ENCODE measurements at regions not wholly inside any gene's neighbourhood (a gene's known extent, or its start where the extent isn't known, plus 50 kb on each side); places are given as distances from the start of the nearest gene placed in this dataset.

GRCh38 chr1:4573526-4573925 lies 80.9 kb upstream of the AJAP1 start:
- DNase-seq (ENCODE audit: insufficient read length, low spot score) = no peak
- no peak for FAIRE-seq
- no peak for TF ChIP-seq POLR2A (IDR thresholded peaks at IDR 0.05; ENCODE audit: low read depth, low read length)

GRCh38 chr1:4581807-4582206 lies 72.6 kb upstream of the AJAP1 start:
- FAIRE-seq (no peak), DNase-seq (ENCODE audit: insufficient read length, low spot score) (no peak)
- no peak for TF ChIP-seq POLR2A (IDR thresholded peaks at IDR 0.05; ENCODE audit: low read depth, low read length)

- TF ChIP-seq POLR2A (IDR thresholded peaks at IDR 0.05; ENCODE audit: low read depth, low read length) = no peak
- FAIRE-seq (no peak), DNase-seq (ENCODE audit: insufficient read length, low spot score) (no peak)
Measured at GRCh38 chr1:4584449-4584848, 70.0 kb upstream of the AJAP1 start.

GRCh38 chr1:4585216-4585615 lies 69.2 kb upstream of the AJAP1 start:
- no peak for TF ChIP-seq POLR2A (IDR thresholded peaks at IDR 0.05; ENCODE audit: low read depth, low read length)
- no peak for FAIRE-seq
- no peak for DNase-seq (ENCODE audit: insufficient read length, low spot score)

GRCh38 chr1:4585705-4586104 lies 68.7 kb upstream of the AJAP1 start:
- no peak for FAIRE-seq
- DNase-seq (ENCODE audit: insufficient read length, low spot score) = no peak
- TF ChIP-seq POLR2A (IDR thresholded peaks at IDR 0.05; ENCODE audit: low read depth, low read length) = no peak

- TF ChIP-seq POLR2A (IDR thresholded peaks at IDR 0.05; ENCODE audit: low read depth, low read length) = no peak
- no peak for FAIRE-seq
Measured at GRCh38 chr1:4586611-4587160, 67.7 kb upstream of the AJAP1 start.

GRCh38 chr1:4587721-4588120 lies 66.7 kb upstream of the AJAP1 start:
- FAIRE-seq (no peak), DNase-seq (ENCODE audit: insufficient read length, low spot score) (no peak)
- no peak for TF ChIP-seq POLR2A (IDR thresholded peaks at IDR 0.05; ENCODE audit: low read depth, low read length)

More at GRCh38 chr1:4586611-4587160, 67.7 kb upstream of the AJAP1 start:
- DNase-seq (ENCODE audit: insufficient read length, low spot score) = no peak

GRCh38 chr1:4590756-4591155 lies 63.7 kb upstream of the AJAP1 start:
- TF ChIP-seq POLR2A (IDR thresholded peaks at IDR 0.05; ENCODE audit: low read depth, low read length) = no peak
- DNase-seq (ENCODE audit: insufficient read length, low spot score) (no peak), FAIRE-seq (no peak)

DNA sequence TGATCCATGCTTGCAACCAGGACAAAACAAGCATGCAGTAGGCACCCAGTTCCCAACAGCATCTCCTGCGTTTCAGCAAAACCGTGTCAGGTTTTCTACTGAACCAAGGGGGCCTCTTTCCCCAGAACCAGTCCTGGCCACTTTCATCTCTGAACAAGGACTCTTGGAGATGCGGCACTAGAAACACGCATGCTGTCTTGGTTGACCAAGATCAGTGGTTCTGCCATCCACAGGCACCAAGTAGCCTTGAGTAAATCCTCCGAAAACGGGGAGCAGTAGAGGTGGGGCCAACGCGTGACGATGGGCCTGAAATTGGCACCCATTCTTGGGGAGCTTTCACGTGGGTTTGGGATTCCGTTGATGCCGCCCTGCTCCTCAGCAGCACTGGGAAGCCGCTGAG lies 62.5 kb upstream of the AJAP1 start:
- no peak for FAIRE-seq

GRCh38 chr1:4593106-4593505 lies 61.3 kb upstream of the AJAP1 start:
- FAIRE-seq (no peak), DNase-seq (ENCODE audit: insufficient read length, low spot score) (no peak)
- TF ChIP-seq POLR2A (IDR thresholded peaks at IDR 0.05; ENCODE audit: low read depth, low read length) = no peak

More for the DNA sequence above, 62.5 kb upstream of the AJAP1 start:
- DNase-seq (ENCODE audit: insufficient read length, low spot score) = no peak
- no peak for TF ChIP-seq POLR2A (IDR thresholded peaks at IDR 0.05; ENCODE audit: low read depth, low read length)

- TF ChIP-seq POLR2A (IDR thresholded peaks at IDR 0.05; ENCODE audit: low read depth, low read length) = no peak
- no peak for FAIRE-seq
- DNase-seq (ENCODE audit: insufficient read length, low spot score) = no peak
Measured at GRCh38 chr1:4594286-4594991, 60.0 kb upstream of the AJAP1 start.

DNA sequence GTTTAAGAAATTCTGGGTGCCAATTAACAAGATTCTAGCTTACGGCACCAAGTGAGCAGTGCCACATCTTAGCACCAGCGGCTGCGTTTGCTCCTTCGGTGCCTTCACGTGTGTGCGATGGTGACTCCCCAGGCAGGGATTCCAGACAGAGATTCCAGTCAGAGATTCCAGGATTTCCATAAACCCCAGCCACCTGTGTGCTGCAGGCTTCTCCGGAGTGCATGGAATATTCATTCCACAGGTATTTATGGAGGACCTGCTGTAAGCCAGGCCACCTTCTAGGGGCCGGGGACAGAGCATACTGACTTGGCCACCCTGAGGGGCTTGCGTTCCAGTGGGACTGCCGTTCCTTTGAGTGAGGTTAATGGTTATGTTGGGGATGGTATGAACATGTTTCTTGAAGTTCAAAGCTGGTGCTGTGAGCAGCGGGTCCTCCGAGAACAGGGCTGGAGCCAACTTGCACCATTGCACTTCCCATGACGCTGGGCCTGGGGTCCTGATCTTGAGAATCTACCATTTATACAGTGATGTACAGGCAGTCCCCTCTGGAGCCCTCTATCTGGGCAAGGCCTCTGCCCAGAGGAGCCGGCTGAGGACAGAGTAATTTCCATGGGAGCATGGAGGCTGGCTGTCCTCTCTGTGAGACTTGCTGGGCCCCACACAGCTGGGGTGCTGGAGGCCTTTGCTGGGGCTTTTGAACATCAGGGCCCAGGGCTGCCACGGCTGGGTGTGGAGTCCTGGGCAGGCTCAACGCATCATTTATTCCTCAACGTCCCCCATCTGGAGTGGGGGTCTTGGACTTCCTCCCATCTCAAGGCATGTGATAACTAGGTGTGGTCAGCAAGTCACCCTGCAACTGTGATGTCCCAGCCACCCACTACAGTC lies 58.8 kb upstream of the AJAP1 start:
- DNase-seq (ENCODE audit: insufficient read length, low spot score) (no peak), FAIRE-seq (no peak)
- no peak for TF ChIP-seq POLR2A (IDR thresholded peaks at IDR 0.05; ENCODE audit: low read depth, low read length)

- FAIRE-seq (no peak), DNase-seq (ENCODE audit: insufficient read length, low spot score) (no peak)
- no peak for TF ChIP-seq POLR2A (IDR thresholded peaks at IDR 0.05; ENCODE audit: low read depth, low read length)
Measured at GRCh38 chr1:4596486-4596885, 57.9 kb upstream of the AJAP1 start.

DNA sequence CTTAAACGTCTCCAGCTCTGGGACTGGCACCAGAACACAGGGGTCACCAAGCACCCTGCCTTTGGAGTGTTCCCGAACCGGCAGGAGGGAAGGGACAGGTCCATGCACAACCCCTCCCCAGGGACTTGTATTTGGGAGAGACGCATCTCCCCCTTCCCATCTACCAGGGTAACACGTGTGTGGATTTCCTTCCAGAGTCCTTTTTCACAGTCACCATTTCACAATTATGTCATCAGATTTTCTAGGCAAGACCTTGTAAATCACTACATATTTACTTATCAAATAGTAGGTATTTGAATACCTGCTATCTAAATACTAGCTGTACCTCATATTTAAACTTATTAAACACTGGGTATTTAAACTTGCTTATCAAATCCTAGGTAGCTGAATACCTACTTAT lies 57.4 kb upstream of the AJAP1 start:
- no peak for DNase-seq (ENCODE audit: insufficient read length, low spot score)
- no peak for FAIRE-seq
- no peak for TF ChIP-seq POLR2A (IDR thresholded peaks at IDR 0.05; ENCODE audit: low read depth, low read length)
